Osteoblast (primary cell): ENCODE measurements at regions not wholly inside any gene's neighbourhood (a gene's known extent, or its start where the extent isn't known, plus 50 kb on each side); places are given as distances from the start of the nearest gene placed in this dataset.

Source experiments
- DNase-seq: peaks from one replicate; pipeline ENCODE4 v3.0.0; 2011; ENCODE audit warnings: low spot score, mixed read lengths; ENCODE audit not compliant: insufficient read length; ENCODE audit errors: missing footprints
- H2AFZ ChIP-seq: 2 replicates; pipeline ENCODE4 v1.6.0; 2011; ENCODE audit warnings: mild to moderate bottlenecking, low read length
- H3K27ac ChIP-seq: 2 replicates; pipeline ENCODE4 v1.5.1; 2011; ENCODE audit warnings: mild to moderate bottlenecking, low read depth, low read length, moderate library complexity
- H3K27me3 ChIP-seq: 2 replicates; pipeline ENCODE4 v1.6.0; 2012; ENCODE audit warnings: mild to moderate bottlenecking, control low read depth, inconsistent platforms, low read length, moderate library complexity; ENCODE audit not compliant: insufficient read depth
- H3K36me3 ChIP-seq: 2 replicates; pipeline ENCODE4 v1.5.1; 2011; ENCODE audit warnings: mild to moderate bottlenecking, low read length, control low read depth, moderate library complexity; ENCODE audit not compliant: insufficient read depth
- H3K4me1 ChIP-seq: 2 replicates; pipeline ENCODE4 v1.5.1; 2011; ENCODE audit warnings: mild to moderate bottlenecking, low read length, control low read depth, moderate library complexity; ENCODE audit not compliant: insufficient read depth
- H3K4me2 ChIP-seq: 2 replicates; pipeline ENCODE4 v1.6.0; 2011; ENCODE audit warnings: mild to moderate bottlenecking, low read length; ENCODE audit not compliant: insufficient read depth
- H3K4me3 ChIP-seq: fragments of 200-600 bp; sonication (generic); 3 replicates; pipeline ENCODE4 v1.5.1; 2012; ENCODE audit warnings: mild to moderate bottlenecking, low read length, inconsistent platforms; ENCODE audit not compliant: insufficient read depth
- H3K79me2 ChIP-seq: 2 replicates; pipeline ENCODE4 v1.6.0; 2012; ENCODE audit warnings: mild to moderate bottlenecking, low read length, control low read depth, inconsistent platforms; ENCODE audit not compliant: insufficient read depth
- H3K9me3 ChIP-seq: 2 replicates; pipeline ENCODE4 v1.5.1; 2011; ENCODE audit warnings: low read depth, low read length, control low read depth
- H4K20me1 ChIP-seq: 2 replicates; pipeline ENCODE4 v1.6.0; 2012; ENCODE audit warnings: mild to moderate bottlenecking, low read length, control low read depth; ENCODE audit not compliant: insufficient read depth
- TF ChIP-seq, protein P1 (sequence below): IDR thresholded peaks from 2 replicates; pipeline ENCODE4 v1.5.1; 2011; ENCODE audit warnings: mild to moderate bottlenecking, low read depth, low read length, moderate library complexity; ENCODE audit errors: extremely low read depth

DNA sequence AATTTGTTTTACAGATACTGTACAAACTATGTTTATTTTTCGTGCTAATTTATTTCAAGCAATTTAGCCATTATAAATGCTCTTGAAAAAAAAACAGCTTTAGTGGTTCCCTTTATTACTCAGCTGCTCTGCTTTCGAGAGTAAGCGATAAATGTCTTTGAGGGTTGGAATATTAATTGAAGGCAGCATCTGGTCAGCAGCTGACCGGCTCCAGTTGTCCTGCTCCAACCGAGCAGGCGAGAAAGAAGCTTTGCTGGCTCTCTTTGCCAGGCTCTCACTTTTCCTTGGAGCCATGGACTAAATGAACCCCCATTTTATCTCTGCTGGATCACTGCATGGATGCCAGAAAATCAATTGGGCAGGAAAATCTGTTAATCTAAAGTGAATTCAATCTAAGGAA lies 147.4 kb downstream of the LNPK start:
- no peak overlapping the region for H3K4me3 ChIP-seq
- TF ChIP-seq, protein P1, sequence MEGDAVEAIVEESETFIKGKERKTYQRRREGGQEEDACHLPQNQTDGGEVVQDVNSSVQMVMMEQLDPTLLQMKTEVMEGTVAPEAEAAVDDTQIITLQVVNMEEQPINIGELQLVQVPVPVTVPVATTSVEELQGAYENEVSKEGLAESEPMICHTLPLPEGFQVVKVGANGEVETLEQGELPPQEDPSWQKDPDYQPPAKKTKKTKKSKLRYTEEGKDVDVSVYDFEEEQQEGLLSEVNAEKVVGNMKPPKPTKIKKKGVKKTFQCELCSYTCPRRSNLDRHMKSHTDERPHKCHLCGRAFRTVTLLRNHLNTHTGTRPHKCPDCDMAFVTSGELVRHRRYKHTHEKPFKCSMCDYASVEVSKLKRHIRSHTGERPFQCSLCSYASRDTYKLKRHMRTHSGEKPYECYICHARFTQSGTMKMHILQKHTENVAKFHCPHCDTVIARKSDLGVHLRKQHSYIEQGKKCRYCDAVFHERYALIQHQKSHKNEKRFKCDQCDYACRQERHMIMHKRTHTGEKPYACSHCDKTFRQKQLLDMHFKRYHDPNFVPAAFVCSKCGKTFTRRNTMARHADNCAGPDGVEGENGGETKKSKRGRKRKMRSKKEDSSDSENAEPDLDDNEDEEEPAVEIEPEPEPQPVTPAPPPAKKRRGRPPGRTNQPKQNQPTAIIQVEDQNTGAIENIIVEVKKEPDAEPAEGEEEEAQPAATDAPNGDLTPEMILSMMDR = no peak
- H3K36me3 ChIP-seq = no peaks in the 10 kb centered on the region
- no peaks in the 10 kb centered on the region for H3K27me3 ChIP-seq
- DNase-seq = no peak
- no peaks in the 10 kb centered on the region for H3K9me3 ChIP-seq
- H2AFZ ChIP-seq = no peak overlapping the region
- no peaks in the 10 kb centered on the region for H4K20me1 ChIP-seq
- H3K27ac ChIP-seq = no peak overlapping the region
- H3K79me2 ChIP-seq = no peaks in the 10 kb centered on the region
- no peaks in the 10 kb centered on the region for H3K4me1 ChIP-seq
- H3K4me2 ChIP-seq = no peak overlapping the region

DNA sequence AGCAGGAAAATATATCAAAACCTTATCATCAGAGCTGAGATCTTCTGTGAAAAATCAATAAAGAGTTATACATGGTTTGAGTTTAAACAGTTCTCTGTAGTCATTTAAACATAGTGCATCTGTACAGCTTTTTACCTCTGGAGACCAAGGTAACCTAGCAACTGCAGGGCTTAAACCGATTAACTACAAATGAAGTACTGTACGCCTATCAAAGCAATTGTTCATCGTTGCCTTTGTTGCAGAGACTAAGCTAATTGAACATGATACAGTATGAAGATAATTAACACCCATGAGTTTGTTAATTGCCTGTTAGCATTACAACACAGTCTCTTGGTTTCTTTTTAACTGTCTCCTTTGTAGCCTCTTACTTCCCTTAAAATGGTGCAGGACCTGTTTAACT lies 147.9 kb downstream of the LNPK start:
- Histone ChIP-seq H3K27me3 (no peaks in the 10 kb centered on the region), H2AFZ (no peak overlapping the region), H3K79me2 (no peaks in the 10 kb centered on the region), H4K20me1 (no peaks in the 10 kb centered on the region), H3K36me3 (no peaks in the 10 kb centered on the region), H3K4me1 (no peaks in the 10 kb centered on the region), H3K9me3 (no peaks in the 10 kb centered on the region), H3K4me2 (no peak overlapping the region), H3K4me3 (no peak overlapping the region), H3K27ac (no peak overlapping the region)
- DNase-seq = no peak
- TF ChIP-seq, protein P1 = no peak

DNA sequence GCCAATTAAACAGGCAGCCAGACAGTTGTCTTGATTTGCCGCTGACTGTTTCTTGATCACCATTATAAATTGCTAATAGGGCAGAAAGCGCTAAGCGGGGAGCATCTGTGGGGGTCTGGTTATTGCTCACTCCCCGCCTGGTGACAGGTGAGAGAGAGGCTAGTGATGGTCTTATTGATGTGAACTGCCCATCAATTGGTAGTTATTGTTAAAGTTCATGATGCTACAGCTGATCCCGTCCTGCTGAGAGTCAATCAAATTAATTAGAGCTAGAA lies 148.5 kb downstream of the LNPK start:
- Histone ChIP-seq H2AFZ (no peak overlapping the region), H3K27ac (no peak overlapping the region), H3K27me3 (no peaks in the 10 kb centered on the region), H3K4me3 (no peak overlapping the region), H3K9me3 (no peaks in the 10 kb centered on the region), H3K36me3 (no peaks in the 10 kb centered on the region), H3K79me2 (no peaks in the 10 kb centered on the region), H3K4me2 (no peak overlapping the region), H4K20me1 (no peaks in the 10 kb centered on the region), H3K4me1 (no peaks in the 10 kb centered on the region)
- no peak for DNase-seq
- TF ChIP-seq, protein P1 = no peak

DNA sequence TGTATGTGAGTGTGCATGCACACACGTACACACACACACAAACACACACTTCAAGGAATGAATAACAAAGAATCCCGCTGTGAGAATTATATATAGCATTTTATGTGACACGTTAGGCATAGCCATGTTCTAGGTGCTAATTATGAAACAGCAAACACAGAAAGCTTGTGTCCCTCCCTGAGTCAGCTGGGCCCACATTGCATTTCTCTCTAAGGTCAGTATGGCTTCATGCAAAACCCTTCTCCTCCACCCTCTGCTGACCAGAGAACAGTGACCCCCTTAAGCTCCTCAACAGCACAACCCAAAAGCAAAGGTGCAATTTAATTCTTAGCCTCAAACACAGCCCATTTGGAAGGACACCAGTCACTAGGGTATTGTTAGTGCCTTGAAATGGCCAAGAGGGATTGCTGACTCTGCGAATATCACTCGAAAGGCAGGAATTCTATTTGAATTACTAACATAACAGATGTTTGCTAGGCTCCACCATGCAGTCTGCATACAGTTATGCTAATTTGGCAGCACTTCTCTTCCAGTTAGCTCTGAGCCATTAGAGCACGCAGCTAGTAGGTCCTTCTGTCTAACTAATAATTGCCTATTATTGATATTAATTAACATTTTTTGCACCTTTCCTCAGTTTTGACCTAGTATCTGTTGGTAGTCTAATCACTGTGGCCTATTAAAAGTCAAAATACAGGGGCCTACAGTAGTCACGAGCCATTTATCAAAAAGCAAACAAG lies 149.0 kb downstream of the LNPK start:
- TF ChIP-seq, protein P1 = no peak
- Histone ChIP-seq H3K27ac (no peak overlapping the region), H3K4me3 (no peak overlapping the region), H3K79me2 (no peaks in the 10 kb centered on the region), H3K4me1 (no peaks in the 10 kb centered on the region), H3K4me2 (no peak overlapping the region), H3K36me3 (no peaks in the 10 kb centered on the region), H2AFZ (no peak overlapping the region), H4K20me1 (no peaks in the 10 kb centered on the region), H3K27me3 (no peaks in the 10 kb centered on the region), H3K9me3 (no peaks in the 10 kb centered on the region)
- no peak for DNase-seq
